Stomach (tissue), 8 donors: ENCODE measurements at regions not wholly inside any gene's neighbourhood (a gene's known extent, or its start where the extent isn't known, plus 50 kb on each side); places are given as distances from the start of the nearest gene placed in this dataset.

Source experiments
- DNase-seq, 2 donors: peaks; one replicate each; pipeline versions ENCODE4 v3.0.0 to v3.0.0-alpha.2; 2013 to 2019
- H3K27ac ChIP-seq, 5 donors: fragments of 200-600 bp in 4 of 5; sonication (generic) in 4 of 5; one replicate each; pipeline ENCODE4 v1.5.1; 2013 to 2019; ENCODE audit warnings: mild to moderate bottlenecking in 1 of 5, moderate library complexity in 1 of 5
- H3K27me3 ChIP-seq, 3 donors: fragments of 200-600 bp; sonication (generic); one replicate each; pipeline ENCODE4 v1.5.1; 2017 to 2019; ENCODE audit warnings: mixed run types in 1 of 3
- H3K36me3 ChIP-seq, 4 donors: fragments of 200-600 bp; sonication (generic); 1 replicate in 3 of 4; 2 replicates in 1 of 4; pipeline ENCODE4 v1.5.1; 2016 to 2019
- H3K4me1 ChIP-seq, 4 donors: fragments of 200-600 bp; sonication (generic); one replicate each; pipeline ENCODE4 v1.5.1; 2016 to 2019
- H3K4me3 ChIP-seq, 4 donors: fragments of 200-600 bp; sonication (generic) in 3 of 4; one replicate each; pipeline ENCODE4 v1.5.1; 2016 to 2019; ENCODE audit warnings: mild to moderate bottlenecking in 1 of 4
- H3K9me3 ChIP-seq, 4 donors: fragments of 200-600 bp; sonication (generic); one replicate each; pipeline ENCODE4 v1.5.1; 2016 to 2019
- CTCF ChIP-seq, 7 experiments: fragments of 450-650 bp in 4 of 7; fragments of 200-600 bp in 3 of 7; sonication (generic) in 3 of 7; IDR thresholded peaks; one replicate each; pipeline ENCODE4 v1.5.1; 2016 to 2019; ENCODE audit warnings: antibody characterized with exemption in 7 of 7, control low read depth in 2 of 7, mild to moderate bottlenecking in 1 of 7
- EP300 ChIP-seq: sonication (generic); formaldehyde crosslinking; IDR thresholded peaks from one replicate; pipeline ENCODE4 v1.6.1; 2017; ENCODE audit warnings: antibody characterized with exemption
- POLR2A ChIP-seq, 4 donors: fragments of 450-650 bp; IDR thresholded peaks; one replicate each; pipeline ENCODE4 v1.6.1; 2016; ENCODE audit warnings: antibody characterized with exemption in 4 of 4, control low read depth in 2 of 4, mild to moderate bottlenecking in 1 of 4, moderate library complexity in 1 of 4
- POLR2AphosphoS5 ChIP-seq, 3 donors: sonication (generic); formaldehyde crosslinking; IDR thresholded peaks; one replicate each; pipeline ENCODE4 v1.6.1; 2016; ENCODE audit warnings: antibody characterized with exemption in 3 of 3
- WGBS, 5 donors: extraction: QIAGEN DNeasy Blood & Tissue Kit in 3 of 5; methylation state at CpG; one replicate each; pipeline versions ENCODE4 v1.1.5 to v1.1.7; 2013 to 2018; 5-methylcytosine and 5-hydroxymethylcytosine counted together
- intact Hi-C: fragments of 100-400 bp; cut with DNase I; formaldehyde crosslinking; loops from one replicate; pipeline ENCODE4 v1.15.1; 2023; ENCODE audit warnings: low total_unique reads
- donor health status: healthy with polysubstance abuse.
- donor health status: Bipolar disorder and iron deficiency.
- donor health status: healthy.

DNA sequence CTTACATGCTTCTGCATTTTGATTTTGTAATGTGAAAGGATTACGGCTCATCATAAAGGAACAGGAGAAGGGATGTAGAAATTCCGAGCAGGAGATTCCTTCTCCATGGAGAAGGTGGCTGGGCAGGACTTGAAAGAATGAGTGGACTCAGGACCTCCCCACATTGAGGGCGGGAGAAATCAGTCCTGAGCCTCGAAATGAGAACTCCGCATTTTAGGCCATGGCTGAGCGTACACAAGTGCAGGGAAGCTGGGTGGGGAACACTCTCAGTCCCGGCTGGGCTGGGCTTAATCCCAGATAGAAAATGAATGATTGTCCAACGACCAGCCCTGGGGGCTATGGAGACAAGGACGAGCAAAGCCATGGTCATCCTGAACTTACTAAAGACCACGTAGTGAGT, 402.3 kb upstream of the POU3F1 start:
- no peaks in the 10 kb centered on the region for H3K36me3 ChIP-seq
- no peaks in the 10 kb centered on the region for H3K9me3 ChIP-seq
- no peak overlapping the region for H3K27ac ChIP-seq
- peaks cover 0 to 40% (median 16%) of the 10 kb centered on the region in 3 donors for H3K27me3 ChIP-seq
- no peak for TF ChIP-seq POLR2AphosphoS5 (IDR thresholded peaks at IDR 0.05)
- no peak for TF ChIP-seq EP300
- no peak for TF ChIP-seq POLR2A (IDR thresholded peaks at IDR 0.05)
- TF ChIP-seq CTCF (IDR thresholded peaks at IDR 0.05), result no peak
- H3K4me3 ChIP-seq, result no peak overlapping the region
- intact Hi-C loops, result no loop called here
- 68 to 72% (median 71%) methylated on average over 10 of the region's 10 CpGs for WGBS, 5 donors
- DNase-seq, result no peak
- no peaks in the 10 kb centered on the region for H3K4me1 ChIP-seq

GRCh38 chr1:38446936-38447335, 400.3 kb upstream of the POU3F1 start:
- H3K9me3 ChIP-seq, result peaks cover 0 to 5% (median 3%) of the 10 kb centered on the region in 4 donors
- H3K4me3 ChIP-seq, result no peak overlapping the region
- TF ChIP-seq EP300 (no peak), POLR2AphosphoS5 (IDR thresholded peaks at IDR 0.05) (no peak), CTCF (IDR thresholded peaks at IDR 0.05) (no peak), POLR2A (IDR thresholded peaks at IDR 0.05) (no peak)
- 66 to 83% (median 78%) methylated on average over 4 of the region's 4 CpGs for WGBS, 5 donors
- no peak for DNase-seq
- H3K27ac ChIP-seq, result no peak overlapping the region
- H3K27me3 ChIP-seq, result peaks cover 0 to 52% (median 16%) of the 10 kb centered on the region in 3 donors
- no peaks in the 10 kb centered on the region for H3K4me1 ChIP-seq
- no peaks in the 10 kb centered on the region for H3K36me3 ChIP-seq
- intact Hi-C loops, result no loop called here

DNA sequence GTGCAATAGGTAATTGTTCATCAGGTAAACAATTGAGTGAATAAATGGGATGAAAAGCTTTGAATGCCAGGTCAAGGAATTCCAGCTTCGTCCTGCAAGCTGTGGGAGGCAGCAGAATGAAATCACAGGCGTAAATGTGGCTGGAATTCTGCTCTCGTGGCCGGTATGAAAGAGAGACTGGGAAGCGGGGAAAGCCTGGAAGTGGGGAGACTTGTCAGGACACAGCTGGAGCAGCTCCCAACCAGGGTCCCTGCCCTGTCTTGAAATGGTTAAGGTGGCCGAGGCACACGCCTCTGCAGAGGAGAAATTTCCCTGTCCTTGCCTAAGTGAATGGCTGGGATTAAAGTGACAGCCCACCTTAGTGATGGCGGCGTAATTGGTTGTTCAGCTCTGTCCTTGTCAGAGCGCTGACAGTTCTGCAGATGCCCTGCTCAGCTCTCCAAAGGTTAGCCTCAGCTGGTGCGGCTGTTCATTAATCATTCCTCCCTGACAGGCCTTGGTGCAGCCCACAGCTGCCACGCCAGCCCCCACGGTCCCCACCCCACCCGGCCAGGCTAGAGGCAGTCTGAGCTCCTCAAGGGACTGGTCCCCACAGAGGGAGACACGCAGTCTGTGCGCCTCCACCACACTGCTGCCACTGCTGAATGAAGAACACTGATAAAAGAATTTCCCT, 398.3 kb upstream of the POU3F1 start:
- Histone ChIP-seq H3K4me3 (no peak overlapping the region), H3K9me3 (peaks cover 0 to 23% (median 20%) of the 10 kb centered on the region in 4 donors), H3K27me3 (peaks cover 0 to 52% (median 16%) of the 10 kb centered on the region in 3 donors), H3K27ac (no peak overlapping the region), H3K36me3 (no peaks in the 10 kb centered on the region), H3K4me1 (no peaks in the 10 kb centered on the region)
- WGBS, 5 donors, result 23 to 34% (median 31%) methylated on average over 14 to 16 of the region's 16 CpGs
- no peak for DNase-seq
- intact Hi-C loops, result no loop called here
- no peak for TF ChIP-seq POLR2A (IDR thresholded peaks at IDR 0.05)
- no peak for TF ChIP-seq EP300
- no peak for TF ChIP-seq POLR2AphosphoS5 (IDR thresholded peaks at IDR 0.05)
- no peak for TF ChIP-seq CTCF (IDR thresholded peaks at IDR 0.05)

DNA sequence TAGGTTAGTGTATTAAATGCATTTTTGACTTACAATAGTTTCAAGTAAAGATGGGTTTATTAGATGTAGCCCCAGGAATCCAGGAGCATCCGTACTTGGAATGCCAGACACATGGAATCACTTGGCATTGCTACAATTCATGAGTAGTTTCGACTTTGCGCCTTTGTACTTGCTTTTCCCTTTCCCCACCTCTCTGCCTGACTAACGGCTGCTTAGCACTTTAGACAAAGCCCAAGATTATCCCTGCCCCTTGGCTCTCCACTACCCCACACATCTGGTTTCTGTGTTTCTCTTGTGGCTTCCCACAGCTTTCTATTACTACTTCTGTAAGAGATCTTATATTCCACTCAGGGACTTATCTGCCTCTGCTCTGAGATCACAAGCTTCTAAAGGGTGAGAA, 397.7 kb upstream of the POU3F1 start:
- peaks cover 0 to 52% (median 16%) of the 10 kb centered on the region in 3 donors for H3K27me3 ChIP-seq
- DNase-seq, result peak in 1 of 2 donors; percentile 8
- no peak overlapping the region for H3K4me3 ChIP-seq
- intact Hi-C loops, result no loop called here
- peaks cover 0 to 25% (median 23%) of the 10 kb centered on the region in 4 donors for H3K9me3 ChIP-seq
- TF ChIP-seq POLR2AphosphoS5 (IDR thresholded peaks at IDR 0.05) (no peak), CTCF (IDR thresholded peaks at IDR 0.05) (no peak), POLR2A (IDR thresholded peaks at IDR 0.05) (no peak), EP300 (no peak)
- H3K36me3 ChIP-seq, result no peaks in the 10 kb centered on the region
- no peak overlapping the region for H3K27ac ChIP-seq
- 53 to 68% (median 63%) methylated on average over 4 of the region's 4 CpGs for WGBS, 5 donors
- no peaks in the 10 kb centered on the region for H3K4me1 ChIP-seq
